Osteoblast (primary cell): ENCODE measurements at regions not wholly inside any gene's neighbourhood (a gene's known extent, or its start where the extent isn't known, plus 50 kb on each side); places are given as distances from the start of the nearest gene placed in this dataset.

Experiments used
- DNase-seq: peaks from one replicate; pipeline ENCODE4 v3.0.0; 2011; ENCODE audit warnings: low spot score, mixed read lengths; ENCODE audit not compliant: insufficient read length; ENCODE audit errors: missing footprints
- H2AFZ ChIP-seq: 2 replicates; pipeline ENCODE4 v1.6.0; 2011; ENCODE audit warnings: mild to moderate bottlenecking, low read length
- H3K27ac ChIP-seq: 2 replicates; pipeline ENCODE4 v1.5.1; 2011; ENCODE audit warnings: mild to moderate bottlenecking, low read depth, low read length, moderate library complexity
- H3K27me3 ChIP-seq: 2 replicates; pipeline ENCODE4 v1.6.0; 2012; ENCODE audit warnings: mild to moderate bottlenecking, control low read depth, inconsistent platforms, low read length, moderate library complexity; ENCODE audit not compliant: insufficient read depth
- H3K36me3 ChIP-seq: 2 replicates; pipeline ENCODE4 v1.5.1; 2011; ENCODE audit warnings: mild to moderate bottlenecking, low read length, control low read depth, moderate library complexity; ENCODE audit not compliant: insufficient read depth
- H3K4me1 ChIP-seq: 2 replicates; pipeline ENCODE4 v1.5.1; 2011; ENCODE audit warnings: mild to moderate bottlenecking, low read length, control low read depth, moderate library complexity; ENCODE audit not compliant: insufficient read depth
- H3K4me2 ChIP-seq: 2 replicates; pipeline ENCODE4 v1.6.0; 2011; ENCODE audit warnings: mild to moderate bottlenecking, low read length; ENCODE audit not compliant: insufficient read depth
- H3K4me3 ChIP-seq: fragments of 200-600 bp; sonication (generic); 3 replicates; pipeline ENCODE4 v1.5.1; 2012; ENCODE audit warnings: mild to moderate bottlenecking, low read length, inconsistent platforms; ENCODE audit not compliant: insufficient read depth
- H3K79me2 ChIP-seq: 2 replicates; pipeline ENCODE4 v1.6.0; 2012; ENCODE audit warnings: mild to moderate bottlenecking, low read length, control low read depth, inconsistent platforms; ENCODE audit not compliant: insufficient read depth
- H3K9me3 ChIP-seq: 2 replicates; pipeline ENCODE4 v1.5.1; 2011; ENCODE audit warnings: low read depth, low read length, control low read depth
- H4K20me1 ChIP-seq: 2 replicates; pipeline ENCODE4 v1.6.0; 2012; ENCODE audit warnings: mild to moderate bottlenecking, low read length, control low read depth; ENCODE audit not compliant: insufficient read depth
- TF ChIP-seq, protein P1 (sequence below): IDR thresholded peaks from 2 replicates; pipeline ENCODE4 v1.5.1; 2011; ENCODE audit warnings: mild to moderate bottlenecking, low read depth, low read length, moderate library complexity; ENCODE audit errors: extremely low read depth

DNA sequence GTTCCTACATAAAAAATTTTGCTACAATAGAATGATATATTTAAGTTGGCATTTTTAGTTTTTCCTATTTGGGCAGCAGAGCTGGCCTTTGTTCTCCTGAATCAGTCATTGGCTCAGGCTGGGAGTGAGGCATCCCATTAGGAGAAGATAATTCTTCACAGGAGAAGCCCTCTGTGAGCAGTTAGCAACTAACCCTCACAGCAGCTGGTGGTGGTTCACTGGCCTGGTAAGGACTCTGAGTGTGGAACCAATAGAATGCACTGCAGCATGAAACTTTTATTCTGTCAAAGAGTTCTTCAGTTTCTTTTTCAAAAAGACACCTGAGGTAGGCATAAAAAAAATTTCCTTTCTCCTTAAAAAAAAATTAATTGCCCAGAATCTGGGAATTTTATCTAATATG is 562.6 kb downstream of the ZNF385D start:
- Histone ChIP-seq H3K4me2 (no peak overlapping the region), H2AFZ (no peak overlapping the region), H3K36me3 (no peaks in the 10 kb centered on the region), H3K9me3 (peaks cover 2% of the 10 kb centered on the region), H3K79me2 (no peaks in the 10 kb centered on the region), H4K20me1 (no peaks in the 10 kb centered on the region), H3K4me3 (no peak overlapping the region), H3K27ac (no peak overlapping the region), H3K4me1 (no peaks in the 10 kb centered on the region), H3K27me3 (no peaks in the 10 kb centered on the region)
- TF ChIP-seq, protein P1, sequence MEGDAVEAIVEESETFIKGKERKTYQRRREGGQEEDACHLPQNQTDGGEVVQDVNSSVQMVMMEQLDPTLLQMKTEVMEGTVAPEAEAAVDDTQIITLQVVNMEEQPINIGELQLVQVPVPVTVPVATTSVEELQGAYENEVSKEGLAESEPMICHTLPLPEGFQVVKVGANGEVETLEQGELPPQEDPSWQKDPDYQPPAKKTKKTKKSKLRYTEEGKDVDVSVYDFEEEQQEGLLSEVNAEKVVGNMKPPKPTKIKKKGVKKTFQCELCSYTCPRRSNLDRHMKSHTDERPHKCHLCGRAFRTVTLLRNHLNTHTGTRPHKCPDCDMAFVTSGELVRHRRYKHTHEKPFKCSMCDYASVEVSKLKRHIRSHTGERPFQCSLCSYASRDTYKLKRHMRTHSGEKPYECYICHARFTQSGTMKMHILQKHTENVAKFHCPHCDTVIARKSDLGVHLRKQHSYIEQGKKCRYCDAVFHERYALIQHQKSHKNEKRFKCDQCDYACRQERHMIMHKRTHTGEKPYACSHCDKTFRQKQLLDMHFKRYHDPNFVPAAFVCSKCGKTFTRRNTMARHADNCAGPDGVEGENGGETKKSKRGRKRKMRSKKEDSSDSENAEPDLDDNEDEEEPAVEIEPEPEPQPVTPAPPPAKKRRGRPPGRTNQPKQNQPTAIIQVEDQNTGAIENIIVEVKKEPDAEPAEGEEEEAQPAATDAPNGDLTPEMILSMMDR, result no peak
- DNase-seq, result no peak

DNA sequence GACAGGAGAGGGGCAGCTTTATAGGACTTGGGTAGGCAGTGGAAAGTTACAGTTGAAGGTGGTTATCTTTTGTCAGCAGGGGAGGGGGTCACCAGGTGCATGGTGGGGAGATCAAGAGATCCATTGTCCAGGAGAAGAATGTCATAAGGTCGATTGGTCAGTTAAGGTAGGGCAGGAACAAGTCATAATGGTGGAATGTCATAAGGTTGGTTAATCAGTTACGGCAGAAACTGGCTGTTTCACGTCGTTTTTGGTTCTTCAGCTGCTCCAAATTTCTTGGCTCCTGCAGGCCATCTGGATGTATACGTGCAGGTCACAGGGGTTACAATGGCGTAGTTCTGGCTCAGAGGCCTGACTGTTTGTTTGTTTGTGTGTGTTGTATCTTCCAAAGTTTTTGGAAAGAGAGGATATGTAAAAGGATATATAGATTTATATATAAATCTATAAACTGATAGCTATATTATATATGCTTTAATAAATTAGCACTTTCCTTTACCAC is 565.1 kb downstream of the ZNF385D start:
- Histone ChIP-seq H3K27me3 (no peaks in the 10 kb centered on the region), H2AFZ (no peak overlapping the region), H4K20me1 (no peaks in the 10 kb centered on the region), H3K9me3 (peaks cover 2% of the 10 kb centered on the region), H3K4me2 (no peak overlapping the region), H3K27ac (no peak overlapping the region), H3K79me2 (no peaks in the 10 kb centered on the region), H3K4me3 (no peak overlapping the region), H3K36me3 (no peaks in the 10 kb centered on the region), H3K4me1 (no peaks in the 10 kb centered on the region)
- no peak for DNase-seq
- TF ChIP-seq, protein P1, result no peak

DNA sequence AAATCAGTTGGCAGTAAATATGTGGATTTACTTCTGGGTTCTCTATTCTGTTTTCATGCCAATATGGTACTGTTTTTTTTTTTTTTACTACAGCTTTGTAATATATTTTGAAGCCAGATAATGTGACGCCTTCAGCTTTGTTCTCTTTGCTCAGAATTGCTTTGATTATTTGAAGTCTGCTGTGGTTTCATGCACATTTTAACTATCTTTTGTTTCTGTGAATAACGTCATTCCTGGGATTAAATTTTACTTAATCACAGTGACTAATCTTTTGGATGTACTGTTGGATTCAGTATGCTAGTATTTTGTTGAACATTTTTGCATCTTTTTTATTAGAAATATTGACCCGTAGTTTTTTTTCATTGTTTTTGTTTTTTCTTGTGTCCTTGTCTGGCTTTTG is 576.5 kb downstream of the ZNF385D start:
- TF ChIP-seq, protein P1, result no peak
- no peaks in the 10 kb centered on the region for H4K20me1 ChIP-seq
- no peak overlapping the region for H3K4me3 ChIP-seq
- H3K4me1 ChIP-seq, result no peaks in the 10 kb centered on the region
- H3K27ac ChIP-seq, result no peak overlapping the region
- no peak for DNase-seq
- no peaks in the 10 kb centered on the region for H3K9me3 ChIP-seq
- no peak overlapping the region for H3K4me2 ChIP-seq
- H2AFZ ChIP-seq, result no peak overlapping the region
- no peaks in the 10 kb centered on the region for H3K79me2 ChIP-seq
- H3K27me3 ChIP-seq, result no peaks in the 10 kb centered on the region
- no peaks in the 10 kb centered on the region for H3K36me3 ChIP-seq

DNA sequence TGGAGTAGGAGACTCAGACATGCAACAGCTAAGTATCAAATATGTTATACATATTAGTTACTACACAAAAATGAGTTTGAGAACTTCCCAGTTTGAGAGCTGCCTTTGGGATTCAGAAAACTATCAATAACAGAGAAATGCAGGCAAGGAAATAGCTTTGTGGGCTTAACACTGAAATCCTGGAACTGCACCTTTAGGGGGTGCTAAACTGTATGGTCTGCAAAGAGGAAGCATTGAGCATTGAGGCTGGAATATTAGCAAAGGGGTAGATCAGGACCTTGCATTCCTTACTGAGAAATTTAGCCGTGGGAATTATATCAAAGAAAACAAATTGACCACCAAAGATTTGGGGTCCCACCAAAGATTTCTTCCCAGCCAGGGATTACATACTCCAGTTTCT is 580.0 kb downstream of the ZNF385D start:
- Histone ChIP-seq H3K27me3 (no peaks in the 10 kb centered on the region), H3K36me3 (no peaks in the 10 kb centered on the region), H3K4me3 (no peak overlapping the region), H3K9me3 (no peaks in the 10 kb centered on the region), H3K4me1 (no peaks in the 10 kb centered on the region), H3K27ac (no peak overlapping the region), H4K20me1 (no peaks in the 10 kb centered on the region), H2AFZ (no peak overlapping the region), H3K4me2 (no peak overlapping the region), H3K79me2 (no peaks in the 10 kb centered on the region)
- no peak for DNase-seq
- TF ChIP-seq, protein P1, result no peak
